ENCODE measurements at regions not wholly inside any gene's neighbourhood (a gene's known extent, or its start where the extent isn't known, plus 50 kb on each side); places are given as distances from the start of the nearest gene placed in this dataset.
A peak's percentile ranks its signal among the peaks of the same experiment; 100 is the strongest.

DNA sequence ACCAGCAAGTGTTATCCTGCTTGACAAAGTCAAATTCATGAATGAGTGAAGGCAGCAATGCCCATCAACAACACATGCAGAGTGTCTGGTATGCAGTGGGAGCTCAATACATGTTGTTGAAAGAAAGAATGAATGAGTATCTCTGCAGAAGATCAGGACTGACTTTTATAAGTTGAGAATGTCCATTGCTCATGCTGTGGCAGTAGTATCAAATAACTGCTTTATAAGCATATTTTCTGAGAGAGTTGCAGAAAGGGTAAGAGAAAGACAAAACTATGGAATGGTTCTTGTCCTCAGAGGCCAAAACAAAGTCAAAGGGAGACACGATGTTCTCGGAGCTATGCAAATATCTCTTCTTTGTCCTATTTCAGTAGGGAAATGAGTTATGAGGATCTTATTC is 288.7 kb downstream of the LMX1A start:
- peak; percentile 64; the same call in 1 of the 2 replicates for TF ChIP-seq ZNF316 (IDR thresholded peaks at IDR 0.05)
- TF ChIP-seq MAFG (tag; conservative IDR thresholded peaks at IDR 0.05), result peak; percentile 41; the same call in 1 of the 2 replicates
- TF ChIP-seq, protein P1, sequence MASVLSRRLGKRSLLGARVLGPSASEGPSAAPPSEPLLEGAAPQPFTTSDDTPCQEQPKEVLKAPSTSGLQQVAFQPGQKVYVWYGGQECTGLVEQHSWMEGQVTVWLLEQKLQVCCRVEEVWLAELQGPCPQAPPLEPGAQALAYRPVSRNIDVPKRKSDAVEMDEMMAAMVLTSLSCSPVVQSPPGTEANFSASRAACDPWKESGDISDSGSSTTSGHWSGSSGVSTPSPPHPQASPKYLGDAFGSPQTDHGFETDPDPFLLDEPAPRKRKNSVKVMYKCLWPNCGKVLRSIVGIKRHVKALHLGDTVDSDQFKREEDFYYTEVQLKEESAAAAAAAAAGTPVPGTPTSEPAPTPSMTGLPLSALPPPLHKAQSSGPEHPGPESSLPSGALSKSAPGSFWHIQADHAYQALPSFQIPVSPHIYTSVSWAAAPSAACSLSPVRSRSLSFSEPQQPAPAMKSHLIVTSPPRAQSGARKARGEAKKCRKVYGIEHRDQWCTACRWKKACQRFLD (CRISPR knock-in tag; IDR thresholded peaks at IDR 0.05), result no peak
- TF ChIP-seq JUN (IDR thresholded peaks at IDR 0.05; ENCODE audit: borderline replicate concordance, low read depth, low read length), result no peak
- no peak for TF ChIP-seq JUN (CRISPR knock-in tag; IDR thresholded peaks at IDR 0.05; ENCODE audit: borderline replicate concordance)
- peak; percentile 34; the same call in 1 of the 2 replicates for TF ChIP-seq C11orf30 (IDR thresholded peaks at IDR 0.05; ENCODE audit: low read depth)
- peak; percentile 51 for TF ChIP-seq MAFF (IDR thresholded peaks at IDR 0.05; ENCODE audit: low read length)
- H3K36me3 ChIP-seq (ENCODE audit: control insufficient read depth, insufficient read depth, low read length), result no peaks in the 10 kb centered on the region
- FAIRE-seq, result no peak

More for the DNA sequence above, 288.7 kb downstream of the LMX1A start:
- no peak overlapping the region for H3K27ac ChIP-seq (ENCODE audit: extremely low read depth, low read depth, low read length)
- 2% methylated on average over 2 of the region's 2 CpGs for WGBS (ENCODE audit: insufficient coverage, low coverage, missing lambda C conversion rate)
- ATAC-seq (no peak), DNase-seq (ENCODE audit: extremely low read depth in 1 of 4, low spot score in 3 of 4) (no peak)
- no TSS peak for BruUV-seq (replicated peaks)
- H3K9me3 ChIP-seq (replicated peaks; ENCODE audit: control insufficient read depth, insufficient read depth, low read depth, low read length), result no peaks in the 10 kb centered on the region
- H3K4me3 ChIP-seq, result no peak overlapping the region
- no peak overlapping the region for H3K9ac ChIP-seq (ENCODE audit: insufficient read depth in 1 of 2, low read depth in 2 of 2, low read length in 2 of 2)
- in situ Hi-C loops (cut with MboI), result loop anchor here (25.0 kb wide), 1 partner anchor 1656 kb away; no protein-coding TSS in a partner anchor
- no peaks in the 10 kb centered on the region for H3K9me1 ChIP-seq (ENCODE audit: control insufficient read depth, insufficient read depth, low read length)
- H3K4me2 ChIP-seq (ENCODE audit: insufficient read depth, low read length), result no peak overlapping the region
- H3K79me2 ChIP-seq (ENCODE audit: control insufficient read depth, insufficient read depth, low read length), result no peaks in the 10 kb centered on the region
- ChIA-PET CTCF (ENCODE audit: low intra/inter-chr PET ratio) (no interaction called here), POLR2A (no interaction called here)
- H3K27me3 ChIP-seq (ENCODE audit: control insufficient read depth in 2 of 2, insufficient read depth in 2 of 2, low read length in 2 of 2), result no peaks in the 10 kb centered on the region
- no peaks in the 10 kb centered on the region for H4K20me1 ChIP-seq (replicated peaks; ENCODE audit: control insufficient read depth, insufficient read depth, low read length)
- no peaks in the 10 kb centered on the region for H3K4me1 ChIP-seq (replicated peaks in 1 of 2; ENCODE audit: control insufficient read depth in 2 of 2, insufficient read depth in 2 of 2, low read length in 2 of 2)
- no peak overlapping the region for H2AFZ ChIP-seq (ENCODE audit: low read depth, low read length)
- intact Hi-C loops (cut with micrococcal nuclease), result no loop called here
